HS-5 (cell line): ENCODE measurements at regions not wholly inside any gene's neighbourhood (a gene's known extent, or its start where the extent isn't known, plus 50 kb on each side); places are given as distances from the start of the nearest gene placed in this dataset.
A peak's percentile ranks its signal among the peaks of the same experiment; 100 is the strongest.
"Not testable (repeated sequence)": the region's sequence is repeated elsewhere in the genome, so short reads cannot be mapped to it uniquely, and the experiment has no call there.

Experiments
- DNase-seq: peaks from one replicate; pipeline ENCODE4 v3.0.0-alpha.2; 2012; ENCODE audit warnings: low read depth

- DNase-seq, result no peak
These were observed 317.6 kb downstream of the LNPK start for GRCh38 chr2:175684466-175684865.

GRCh38 chr2:175679728-175680127 lies 322.3 kb downstream of the LNPK start:
- no peak for DNase-seq

- DNase-seq, result no peak
These were observed 322.8 kb downstream of the LNPK start for GRCh38 chr2:175679231-175679630.

- no peak for DNase-seq
These were observed 324.2 kb downstream of the LNPK start for GRCh38 chr2:175677880-175678279.

- DNase-seq, result no peak
These were observed 325.3 kb downstream of the LNPK start for GRCh38 chr2:175676813-175677212.

GRCh38 chr2:175668804-175669203 lies 333.3 kb downstream of the LNPK start:
- not testable (repeated sequence) for DNase-seq

GRCh38 chr2:175662335-175662734 lies 339.7 kb downstream of the LNPK start:
- DNase-seq, result no peak

GRCh38 chr2:175648577-175649063 lies 353.4 kb downstream of the LNPK start:
- DNase-seq, result no peak

- DNase-seq, result no peak
These were observed 355.0 kb downstream of the LNPK start for GRCh38 chr2:175647058-175647457.

GRCh38 chr2:175640655-175641054 lies 361.4 kb downstream of the LNPK start:
- DNase-seq, result no peak

- no peak for DNase-seq
These were observed 368.8 kb downstream of the LNPK start for GRCh38 chr2:175633227-175633626.

- peak; percentile 45 for DNase-seq
These were observed 370.8 kb downstream of the LNPK start for GRCh38 chr2:175631245-175631623.

GRCh38 chr2:175630280-175631244 lies 371.5 kb downstream of the LNPK start:
- no peak for DNase-seq

- DNase-seq, result no peak
These were observed 373.8 kb downstream of the LNPK start for GRCh38 chr2:175628243-175628642.

- DNase-seq, result peak; percentile 64
These were observed 374.7 kb downstream of the LNPK start for GRCh38 chr2:175627405-175627804.

- DNase-seq, result no peak
These were observed 375.3 kb downstream of the LNPK start for GRCh38 chr2:175626796-175627195.

- DNase-seq, result no peak
These were observed 377.3 kb downstream of the LNPK start for GRCh38 chr2:175624785-175625184.

- DNase-seq, result no peak
These were observed 377.8 kb downstream of the LNPK start for GRCh38 chr2:175624211-175624761.

GRCh38 chr2:175621821-175622220 lies 380.2 kb downstream of the LNPK start:
- no peak for DNase-seq

GRCh38 chr2:175620106-175620505 lies 382.0 kb downstream of the LNPK start:
- no peak for DNase-seq

- no peak for DNase-seq
These were observed 382.7 kb downstream of the LNPK start for GRCh38 chr2:175619179-175620045.

GRCh38 chr2:175612280-175612679 lies 389.8 kb downstream of the LNPK start:
- no peak for DNase-seq
